HEK293 (cell line): ENCODE measurements at regions not wholly inside any gene's neighbourhood (a gene's known extent, or its start where the extent isn't known, plus 50 kb on each side); places are given as distances from the start of the nearest gene placed in this dataset.

ENCODE experiments used
- CTCF ChIA-PET: fragments of 350-600 bp; formaldehyde crosslinking; extraction: SDS; loops from one replicate; lab custom pipeline; 2021; ENCODE audit warnings: antibody characterized with exemption; lab: Yijun Ruan, JAX
- POLR2A ChIA-PET: fragments of 300-600 bp; formaldehyde crosslinking; extraction: SDS; loops from one replicate; lab custom pipeline; 2020; ENCODE audit warnings: antibody characterized with exemption, inconsistent platforms; lab: Yijun Ruan, JAX
- H3K27ac ChIP-seq: fragments of 200-500 bp; sonication (Bioruptor generic); 2 replicates; pipeline ENCODE4 v1.5.1; 2014; ENCODE audit warnings: low read depth, low read length, control low read depth, inconsistent platforms; ENCODE audit errors: extremely low read depth
- H3K36me3 ChIP-seq, 2 experiments: fragments of 200-500 bp in 1 of 2; sonication (Bioruptor generic) in 1 of 2; 1 replicate in 1 of 2; 2 replicates in 1 of 2; pipeline ENCODE4 v1.5.1; 2014 to 2017; ENCODE audit warnings: inconsistent platforms in 2 of 2, low read length in 2 of 2; ENCODE audit not compliant: control insufficient read depth in 2 of 2, insufficient read depth in 1 of 2
- H3K4me1 ChIP-seq: fragments of 200-500 bp; sonication (Bioruptor generic); 2 replicates; pipeline ENCODE4 v1.5.1; 2014; ENCODE audit warnings: mild to moderate bottlenecking, low read length, inconsistent platforms; ENCODE audit not compliant: control insufficient read depth, insufficient read depth
- H3K4me3 ChIP-seq: 2 replicates; pipeline ENCODE4 v1.5.1; 2011; ENCODE audit warnings: low read depth, mild to moderate bottlenecking, control low read depth, low read length, moderate library complexity
- H3K9me3 ChIP-seq: fragments of 200-500 bp; sonication (Bioruptor generic); 2 replicates; pipeline ENCODE4 v1.5.1; 2014; ENCODE audit warnings: low read depth, low read length, inconsistent platforms; ENCODE audit not compliant: control insufficient read depth, insufficient read depth
- BCL6B ChIP-seq: fragments of 450-650 bp; formaldehyde crosslinking; IDR thresholded peaks from 2 replicates; pipeline ENCODE4 v1.5.1; 2017; ENCODE audit warnings: missing biosample characterization, missing genetic modification characterization
- GFI1B ChIP-seq: fragments of 450-650 bp; formaldehyde crosslinking; IDR thresholded peaks from 2 replicates; pipeline ENCODE4 v1.5.1; 2016; ENCODE audit warnings: missing biosample characterization, missing genetic modification characterization
- HOXD13 ChIP-seq: sonication (generic); formaldehyde crosslinking; IDR thresholded peaks from 2 replicates; pipeline ENCODE4 v1.8.0; 2022; ENCODE audit warnings: missing genetic modification reagents, borderline replicate concordance
- KLF16 ChIP-seq: fragments of 450-650 bp; formaldehyde crosslinking; IDR thresholded peaks from 2 replicates; pipeline ENCODE4 v1.5.1; 2017; ENCODE audit warnings: missing biosample characterization, missing genetic modification characterization
- KLF17 ChIP-seq: fragments of 450-650 bp; formaldehyde crosslinking; IDR thresholded peaks from 2 replicates; pipeline ENCODE4 v1.5.1; 2016; ENCODE audit warnings: missing biosample characterization, missing genetic modification characterization
- OSR2 ChIP-seq: fragments of 450-650 bp; formaldehyde crosslinking; IDR thresholded peaks from 2 replicates; pipeline ENCODE4 v1.5.1; 2016; ENCODE audit warnings: missing biosample characterization, missing genetic modification characterization
- PRDM6 ChIP-seq: fragments of 450-650 bp; formaldehyde crosslinking; IDR thresholded peaks from 2 replicates; pipeline ENCODE4 v1.5.1; 2017; ENCODE audit warnings: missing biosample characterization, missing genetic modification characterization
- RBAK ChIP-seq: fragments of 450-650 bp; formaldehyde crosslinking; IDR thresholded peaks from 2 replicates; pipeline ENCODE4 v1.5.1; 2016; ENCODE audit warnings: missing biosample characterization, missing genetic modification characterization
- ZBTB26 ChIP-seq: fragments of 450-650 bp; formaldehyde crosslinking; optimal IDR thresholded peaks from 2 replicates; pipeline ENCODE3; 2016; ENCODE audit warnings: missing biosample characterization, mild to moderate bottlenecking, missing genetic modification characterization
- ZBTB7A ChIP-seq: fragments of 450-650 bp; formaldehyde crosslinking; IDR thresholded peaks from 2 replicates; pipeline ENCODE4 v1.5.1; 2016; ENCODE audit warnings: low read depth, missing biosample characterization, missing genetic modification characterization
- ZIC2 ChIP-seq: fragments of 450-650 bp; formaldehyde crosslinking; IDR thresholded peaks from 2 replicates; pipeline ENCODE4 v1.5.1; 2016; ENCODE audit warnings: missing biosample characterization, missing genetic modification characterization
- ZNF155 ChIP-seq: fragments of 450-650 bp; formaldehyde crosslinking; IDR thresholded peaks from 2 replicates; pipeline ENCODE4 v1.5.1; 2016; ENCODE audit warnings: missing biosample characterization, missing genetic modification characterization
- ZNF174 ChIP-seq: fragments of 450-650 bp; formaldehyde crosslinking; IDR thresholded peaks from 2 replicates; pipeline ENCODE4 v1.5.0; 2017; ENCODE audit warnings: missing biosample characterization, mild to moderate bottlenecking, missing genetic modification characterization
- ZNF2 ChIP-seq: fragments of 450-650 bp; formaldehyde crosslinking; IDR thresholded peaks from 2 replicates; pipeline ENCODE4 v1.5.1; 2016; ENCODE audit warnings: missing biosample characterization, missing genetic modification characterization
- ZNF223 ChIP-seq: fragments of 450-650 bp; formaldehyde crosslinking; IDR thresholded peaks from 2 replicates; pipeline ENCODE4 v1.5.1; 2016; ENCODE audit warnings: missing biosample characterization, missing genetic modification characterization
- ZNF292 ChIP-seq: fragments of 450-650 bp; formaldehyde crosslinking; IDR thresholded peaks from 2 replicates; pipeline ENCODE4 v1.5.1; 2016; ENCODE audit warnings: low read depth, missing biosample characterization, missing genetic modification characterization, borderline replicate concordance
- ZNF391 ChIP-seq: fragments of 450-650 bp; formaldehyde crosslinking; IDR thresholded peaks from 2 replicates; pipeline ENCODE4 v1.5.1; 2016; ENCODE audit warnings: low read depth, missing biosample characterization, missing genetic modification characterization, borderline replicate concordance
- ZNF423 ChIP-seq: fragments of 450-650 bp; formaldehyde crosslinking; IDR thresholded peaks from 2 replicates; pipeline ENCODE4 v1.5.1; 2016; ENCODE audit warnings: missing biosample characterization, missing genetic modification characterization
- ZNF544 ChIP-seq: fragments of 450-650 bp; formaldehyde crosslinking; IDR thresholded peaks from 2 replicates; pipeline ENCODE4 v1.5.0; 2017; ENCODE audit warnings: missing biosample characterization, missing genetic modification characterization
- ZNF555 ChIP-seq: fragments of 450-650 bp; formaldehyde crosslinking; conservative IDR thresholded peaks from 2 replicates; pipeline ENCODE4 v1.5.1; 2017; ENCODE audit warnings: missing biosample characterization, mild to moderate bottlenecking, missing genetic modification characterization, inconsistent platforms
- ZNF747 ChIP-seq: fragments of 450-650 bp; formaldehyde crosslinking; IDR thresholded peaks from 2 replicates; pipeline ENCODE4 v1.5.1; 2016; ENCODE audit warnings: missing biosample characterization, missing genetic modification characterization
- ZNF776 ChIP-seq: fragments of 450-650 bp; formaldehyde crosslinking; IDR thresholded peaks from 2 replicates; pipeline ENCODE4 v1.5.0; 2017; ENCODE audit warnings: missing biosample characterization, missing genetic modification characterization, borderline replicate concordance

GRCh38 chrX:51804741-51805140 is 61.5 kb downstream of the GSPT2 start (continued):
- no peak for TF ChIP-seq ZNF776 (tag by site-specific recombination)

- no peak overlapping the region for H3K27ac ChIP-seq
- ChIA-PET CTCF (interaction anchor here (0.5 to 1.0 kb wide), 2 partner anchors 9 to 12 kb away, joined by 3 to 4 read pairs; no protein-coding TSS in a partner anchor), POLR2A (interaction anchor here (0.7 kb wide), 1 partner anchor 82 kb away, joined by 10 read pairs; no protein-coding TSS in a partner anchor)
- TF ChIP-seq ZNF174 (no peak), KLF17 (tag by site-specific recombination) (no peak), ZNF544 (no peak), KLF16 (tag by site-specific recombination) (no peak), ZNF223 (no peak), ZNF391 (no peak), HOXD13 (CRISPR knock-in tag) (no peak), PRDM6 (no peak), ZNF292 (tag by site-specific recombination) (no peak), BCL6B (tag by site-specific recombination) (no peak)
- no peaks in the 10 kb centered on the region for H3K9me3 ChIP-seq
- H3K4me3 ChIP-seq = no peak overlapping the region
- no peaks in the 10 kb centered on the region for H3K4me1 ChIP-seq
- no peaks in the 10 kb centered on the region for H3K36me3 ChIP-seq
These were observed 70.7 kb downstream of the GSPT2 start for GRCh38 chrX:51813886-51814460.

- H3K4me3 ChIP-seq = no peak overlapping the region
- H3K4me1 ChIP-seq = no peaks in the 10 kb centered on the region
- ChIA-PET POLR2A (no interaction called here), CTCF (interaction anchor here (0.5 to 0.7 kb wide), 2 partner anchors 20 to 1176 kb away, joined by 4 read pairs; no protein-coding TSS in a partner anchor)
- H3K36me3 ChIP-seq = no peaks in the 10 kb centered on the region
- TF ChIP-seq RBAK (tag by site-specific recombination) (no peak), ZNF423 (tag by site-specific recombination) (no peak), ZBTB7A (no peak), ZNF2 (tag by site-specific recombination) (no peak), ZNF747 (no peak), ZNF555 (tag by site-specific recombination) (no peak), ZIC2 (tag by site-specific recombination) (no peak), OSR2 (no peak), ZBTB26 (no peak), GFI1B (tag by site-specific recombination) (no peak), ZNF155 (tag by site-specific recombination) (no peak)
- H3K9me3 ChIP-seq = no peaks in the 10 kb centered on the region
- no peak overlapping the region for H3K27ac ChIP-seq
These were observed 69.4 kb upstream of the MAGED1 start for GRCh38 chrX:51824061-51824460.
